ENCODE measurements at regions not wholly inside any gene's neighbourhood (a gene's known extent, or its start where the extent isn't known, plus 50 kb on each side); places are given as distances from the start of the nearest gene placed in this dataset.

- no peak for TF ChIP-seq TCF4 (CRISPR knock-in tag; IDR thresholded peaks at IDR 0.05; ENCODE audit: borderline replicate concordance)
- no peak for TF ChIP-seq RARB (CRISPR knock-in tag; IDR thresholded peaks at IDR 0.05)
- no peak for TF ChIP-seq OSR1 (CRISPR knock-in tag; IDR thresholded peaks at IDR 0.05)
- TF ChIP-seq, protein P1, sequence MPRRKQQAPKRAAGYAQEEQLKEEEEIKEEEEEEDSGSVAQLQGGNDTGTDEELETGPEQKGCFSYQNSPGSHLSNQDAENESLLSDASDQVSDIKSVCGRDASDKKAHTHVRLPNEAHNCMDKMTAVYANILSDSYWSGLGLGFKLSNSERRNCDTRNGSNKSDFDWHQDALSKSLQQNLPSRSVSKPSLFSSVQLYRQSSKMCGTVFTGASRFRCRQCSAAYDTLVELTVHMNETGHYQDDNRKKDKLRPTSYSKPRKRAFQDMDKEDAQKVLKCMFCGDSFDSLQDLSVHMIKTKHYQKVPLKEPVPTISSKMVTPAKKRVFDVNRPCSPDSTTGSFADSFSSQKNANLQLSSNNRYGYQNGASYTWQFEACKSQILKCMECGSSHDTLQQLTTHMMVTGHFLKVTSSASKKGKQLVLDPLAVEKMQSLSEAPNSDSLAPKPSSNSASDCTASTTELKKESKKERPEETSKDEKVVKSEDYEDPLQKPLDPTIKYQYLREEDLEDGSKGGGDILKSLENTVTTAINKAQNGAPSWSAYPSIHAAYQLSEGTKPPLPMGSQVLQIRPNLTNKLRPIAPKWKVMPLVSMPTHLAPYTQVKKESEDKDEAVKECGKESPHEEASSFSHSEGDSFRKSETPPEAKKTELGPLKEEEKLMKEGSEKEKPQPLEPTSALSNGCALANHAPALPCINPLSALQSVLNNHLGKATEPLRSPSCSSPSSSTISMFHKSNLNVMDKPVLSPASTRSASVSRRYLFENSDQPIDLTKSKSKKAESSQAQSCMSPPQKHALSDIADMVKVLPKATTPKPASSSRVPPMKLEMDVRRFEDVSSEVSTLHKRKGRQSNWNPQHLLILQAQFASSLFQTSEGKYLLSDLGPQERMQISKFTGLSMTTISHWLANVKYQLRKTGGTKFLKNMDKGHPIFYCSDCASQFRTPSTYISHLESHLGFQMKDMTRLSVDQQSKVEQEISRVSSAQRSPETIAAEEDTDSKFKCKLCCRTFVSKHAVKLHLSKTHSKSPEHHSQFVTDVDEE (CRISPR knock-in tag; IDR thresholded peaks at IDR 0.05) = no peak
- TF ChIP-seq SNAI2 (CRISPR knock-in tag; IDR thresholded peaks at IDR 0.05) = no peak
- TF ChIP-seq, protein P2, sequence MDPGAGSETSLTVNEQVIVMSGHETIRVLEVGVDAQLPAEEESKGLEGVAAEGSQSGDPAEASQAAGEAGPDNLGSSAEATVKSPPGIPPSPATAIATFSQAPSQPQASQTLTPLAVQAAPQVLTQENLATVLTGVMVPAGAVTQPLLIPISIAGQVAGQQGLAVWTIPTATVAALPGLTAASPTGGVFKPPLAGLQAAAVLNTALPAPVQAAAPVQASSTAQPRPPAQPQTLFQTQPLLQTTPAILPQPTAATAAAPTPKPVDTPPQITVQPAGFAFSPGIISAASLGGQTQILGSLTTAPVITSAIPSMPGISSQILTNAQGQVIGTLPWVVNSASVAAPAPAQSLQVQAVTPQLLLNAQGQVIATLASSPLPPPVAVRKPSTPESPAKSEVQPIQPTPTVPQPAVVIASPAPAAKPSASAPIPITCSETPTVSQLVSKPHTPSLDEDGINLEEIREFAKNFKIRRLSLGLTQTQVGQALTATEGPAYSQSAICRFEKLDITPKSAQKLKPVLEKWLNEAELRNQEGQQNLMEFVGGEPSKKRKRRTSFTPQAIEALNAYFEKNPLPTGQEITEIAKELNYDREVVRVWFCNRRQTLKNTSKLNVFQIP (CRISPR knock-in tag; IDR thresholded peaks at IDR 0.05; ENCODE audit: borderline replicate concordance, low read depth) = no peak
- TF ChIP-seq ARNTL (CRISPR knock-in tag; IDR thresholded peaks at IDR 0.05; ENCODE audit: borderline replicate concordance, low read depth) = no peak
- no peak for TF ChIP-seq CREB5 (CRISPR knock-in tag; IDR thresholded peaks at IDR 0.05; ENCODE audit: low read depth)
- no peak for TF ChIP-seq CSDC2 (CRISPR knock-in tag; IDR thresholded peaks at IDR 0.05)
Measured at GRCh38 chr9:13033959-13034693, 245.4 kb downstream of the MPDZ start.
